Endothelial cell of umbilical vein (primary cell): ENCODE measurements at regions not wholly inside any gene's neighbourhood (a gene's known extent, or its start where the extent isn't known, plus 50 kb on each side); places are given as distances from the start of the nearest gene placed in this dataset.

ENCODE experiments used
- BruUV-seq: library from RNA; stranded (reverse); fragments of 400-500 nt; replicated peaks from 2 replicates; lab custom pipeline; 2021; lab: Mats Ljungman, UMichigan
- CTCF ChIA-PET: fragments of 300-600, 350-600 bp; sonication (Branson Sonifier 250); formaldehyde crosslinking; loops from one replicate; lab custom pipeline; 2021; ENCODE audit warnings: antibody characterized with exemption, inconsistent platforms; lab: Charles Lee
- POLR2A ChIA-PET: fragments of 300-600, 350-600 bp; sonication (Branson Sonifier 250); formaldehyde crosslinking; loops from one replicate; lab custom pipeline; 2021; ENCODE audit warnings: antibody characterized with exemption, inconsistent platforms; lab: Charles Lee
- DNase-seq: peaks from one replicate; pipeline ENCODE4 v3.0.0-alpha.2; 2011; ENCODE audit warnings: low read depth, low spot score
- FAIRE-seq: peaks from 2 replicates; lab custom pipeline; 2011; peaks lifted over from hg19 to GRCh38; lab: Jason Lieb, UNC
- H2AFZ ChIP-seq: 2 replicates; pipeline ENCODE4 v1.6.0; 2012; ENCODE audit warnings: low read depth, low read length, control low read depth, inconsistent platforms
- H3K27ac ChIP-seq: 2 replicates; pipeline ENCODE4 v1.5.1; 2011; ENCODE audit warnings: low read depth, mild to moderate bottlenecking, control low read depth, low read length, moderate library complexity; ENCODE audit not compliant: insufficient read depth
- H3K27me3 ChIP-seq, 2 experiments: 2 replicates each; pipeline versions ENCODE4 v1.6.0 to v1.6.1; 2011; ENCODE audit warnings: low read length in 2 of 2, mixed read lengths in 1 of 2; ENCODE audit not compliant: control insufficient read depth in 2 of 2, insufficient read depth in 2 of 2
- H3K36me3 ChIP-seq, 2 experiments: 2 replicates in 1 of 2; 3 replicates in 1 of 2; pipeline ENCODE4 v1.5.1; 2011; ENCODE audit warnings: low read length in 2 of 2, mild to moderate bottlenecking in 1 of 2, moderate library complexity in 1 of 2; ENCODE audit not compliant: control insufficient read depth in 2 of 2, insufficient read depth in 2 of 2; ENCODE audit errors: extremely low read depth in 1 of 2
- H3K4me1 ChIP-seq: 3 replicates; pipeline ENCODE4 v1.5.1; 2011; ENCODE audit warnings: mild to moderate bottlenecking, low read length; ENCODE audit not compliant: control insufficient read depth, insufficient read depth; ENCODE audit errors: extremely low read depth
- H3K4me2 ChIP-seq: 2 replicates; pipeline ENCODE4 v1.6.1; 2011; ENCODE audit warnings: low read length, control low read depth, mixed read lengths; ENCODE audit not compliant: insufficient read depth
- H3K4me3 ChIP-seq, 3 experiments: fragments of 200-600 bp in 1 of 3; sonication (generic), shearing (Covaris generic) in 1 of 3; replicated peaks in 1 of 3; 2 replicates each; pipeline ENCODE4 v1.5.1; 2011 to 2016; ENCODE audit warnings: control low read depth in 3 of 3, low read length in 3 of 3, mild to moderate bottlenecking in 2 of 3, inconsistent platforms in 1 of 3, low read depth in 1 of 3, moderate library complexity in 1 of 3; ENCODE audit not compliant: insufficient read depth in 1 of 3
- H3K79me2 ChIP-seq: 2 replicates; pipeline ENCODE4 v1.6.0; 2012; ENCODE audit warnings: low read length, inconsistent platforms; ENCODE audit not compliant: control insufficient read depth, insufficient read depth
- H3K9ac ChIP-seq: replicated peaks from 2 replicates; pipeline ENCODE3; 2011; ENCODE audit warnings: low read length, control low read depth; ENCODE audit not compliant: insufficient read depth; ENCODE audit errors: extremely low read depth
- H3K9me1 ChIP-seq: replicated peaks from 3 replicates; pipeline ENCODE4 v1.6.0; 2011; ENCODE audit warnings: mild to moderate bottlenecking, low read length; ENCODE audit not compliant: control insufficient read depth, insufficient read depth; ENCODE audit errors: extremely low read depth
- H3K9me3 ChIP-seq: replicated peaks from 2 replicates; pipeline ENCODE4 v1.5.1; 2012; ENCODE audit warnings: low read length, inconsistent platforms; ENCODE audit not compliant: control insufficient read depth, insufficient read depth
- H4K20me1 ChIP-seq: replicated peaks from 2 replicates; pipeline ENCODE3; 2011; ENCODE audit warnings: mild to moderate bottlenecking, low read length; ENCODE audit not compliant: control insufficient read depth, insufficient read depth; ENCODE audit errors: extremely low read depth
- CTCF ChIP-seq, 2 donors: IDR thresholded peaks; 1 replicate in 1 of 2; 2 replicates in 1 of 2; pipeline ENCODE4 v1.5.1; 2011; ENCODE audit warnings: low read length in 2 of 2, mild to moderate bottlenecking in 2 of 2, moderate library complexity in 2 of 2, control low read depth in 1 of 2, inconsistent platforms in 1 of 2, low read depth in 1 of 2; ENCODE audit not compliant: insufficient read depth in 1 of 2; ENCODE audit errors: extremely low read depth in 1 of 2
- EZH2 ChIP-seq: IDR thresholded peaks from 2 replicates; pipeline ENCODE4 v1.6.1; 2012; ENCODE audit warnings: borderline replicate concordance, low read depth, mild to moderate bottlenecking, moderate library complexity, low read length, inconsistent platforms; ENCODE audit not compliant: severe bottlenecking
- FOS ChIP-seq: IDR thresholded peaks from 2 replicates; pipeline ENCODE4 v1.6.1; 2011; ENCODE audit warnings: mild to moderate bottlenecking, low read length, moderate library complexity, borderline replicate concordance; ENCODE audit not compliant: insufficient read depth
- GATA2 ChIP-seq: IDR thresholded peaks from 2 replicates; pipeline ENCODE4 v1.7.0; 2011; ENCODE audit warnings: low read depth, mild to moderate bottlenecking, moderate library complexity, mixed read lengths, low read length; ENCODE audit not compliant: insufficient read length, insufficient read depth
- JUN ChIP-seq: IDR thresholded peaks from 2 replicates; pipeline ENCODE4 v1.6.1; 2011; ENCODE audit warnings: borderline replicate concordance, low read depth; ENCODE audit not compliant: insufficient read length, insufficient read depth
- MYC ChIP-seq: IDR thresholded peaks from one replicate; pipeline ENCODE4 v1.6.1; 2011; ENCODE audit warnings: mild to moderate bottlenecking, low read depth, low read length
- POLR2A ChIP-seq: IDR thresholded peaks from 2 replicates; pipeline ENCODE4 v1.6.1; 2012; ENCODE audit warnings: low read depth, mild to moderate bottlenecking, control low read depth, low read length
- POLR2AphosphoS5 ChIP-seq: IDR thresholded peaks from 2 replicates; pipeline ENCODE4 v1.6.1; 2012; ENCODE audit warnings: low read depth, mild to moderate bottlenecking, control low read depth, low read length, moderate library complexity; ENCODE audit not compliant: insufficient read depth
- dilution Hi-C: fragments of 300-500 bp; cut with MboI; formaldehyde crosslinking; loops from one replicate; pipeline ENCODE4 v1.15.0; 2019; ENCODE audit warnings: low sequenced_read_pairs; ENCODE audit not compliant: extremely low pct_ligation_motif_present
- intact Hi-C: fragments of 100-400 bp; cut with micrococcal nuclease; formaldehyde crosslinking; loops from one replicate; pipeline ENCODE4 v1.10.0; 2022
- TF ChIP-seq, protein P1 (sequence below): IDR thresholded peaks from 2 replicates; pipeline ENCODE4 v1.6.1; 2011; ENCODE audit not compliant: insufficient read depth, insufficient read length

GRCh38 chr6:169079650-169080049, 174.0 kb downstream of the THBS2 start:
- no peak overlapping the region for H3K9ac ChIP-seq
- H3K9me3 ChIP-seq: no peaks in the 10 kb centered on the region
- intact Hi-C loops: no loop called here
- CTCF ChIA-PET: no interaction called here
- H3K27ac ChIP-seq: no peak overlapping the region
- H2AFZ ChIP-seq: no peak overlapping the region
- H4K20me1 ChIP-seq: no peaks in the 10 kb centered on the region
- TF ChIP-seq EZH2: no peak
- TF ChIP-seq JUN: no peak
- TF ChIP-seq GATA2: no peak
- DNase-seq (no peak), FAIRE-seq (no peak)
- H3K4me1 ChIP-seq: no peaks in the 10 kb centered on the region
- BruUV-seq: no TSS peak
- dilution Hi-C loops: no loop called here
- H3K36me3 ChIP-seq: no peaks in the 10 kb centered on the region
- no peak overlapping the region for H3K4me3 ChIP-seq
- no peaks in the 10 kb centered on the region for H3K27me3 ChIP-seq
- H3K4me2 ChIP-seq: no peak overlapping the region
- no peaks in the 10 kb centered on the region for H3K79me2 ChIP-seq
- POLR2A ChIA-PET: no interaction called here
- no peaks in the 10 kb centered on the region for H3K9me1 ChIP-seq

DNA sequence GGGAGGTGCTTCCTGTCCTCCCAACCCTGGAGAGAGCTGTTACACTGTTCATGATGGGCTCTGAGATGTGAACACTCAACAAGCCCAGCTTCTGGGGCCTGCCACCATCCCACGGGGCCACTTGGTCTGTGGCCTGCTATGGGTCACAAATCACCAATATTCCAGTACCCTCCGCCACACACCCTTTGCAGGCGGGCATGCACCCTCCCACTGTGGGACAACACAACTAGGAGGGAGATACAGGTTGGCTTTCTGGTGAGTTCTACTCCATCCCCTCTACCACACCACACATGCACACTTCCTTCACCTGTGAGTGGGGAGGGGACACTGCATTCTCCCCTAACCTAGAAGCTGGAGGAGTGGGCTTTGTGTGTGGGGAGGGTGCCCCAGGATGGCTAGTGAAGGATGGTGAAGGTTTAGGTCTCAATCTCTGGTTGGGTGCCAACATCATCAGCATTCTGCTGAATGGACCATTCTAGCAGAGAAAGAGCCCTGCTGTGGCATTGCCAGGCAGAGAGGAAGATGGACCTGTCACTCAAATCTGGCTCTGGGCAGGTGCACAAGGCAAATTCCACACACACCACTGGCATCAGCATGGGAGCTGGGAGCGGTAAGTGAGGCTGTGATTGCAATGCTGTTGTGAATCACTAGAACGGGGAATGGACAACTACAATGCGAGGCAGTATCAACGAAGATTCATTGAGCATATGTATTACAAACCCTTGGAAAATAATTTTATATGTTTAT, 175.1 kb downstream of the THBS2 start:
- dilution Hi-C loops (no loop called here), intact Hi-C loops (no loop called here)
- no peaks in the 10 kb centered on the region for H3K36me3 ChIP-seq
- no peaks in the 10 kb centered on the region for H4K20me1 ChIP-seq
- no peaks in the 10 kb centered on the region for H3K79me2 ChIP-seq
- H3K4me1 ChIP-seq: no peaks in the 10 kb centered on the region
- FAIRE-seq (no peak), DNase-seq (no peak)
- H3K4me2 ChIP-seq: no peak overlapping the region
- H3K9me1 ChIP-seq: no peaks in the 10 kb centered on the region
- H3K4me3 ChIP-seq: no peak overlapping the region
- H3K9ac ChIP-seq: no peak overlapping the region
- H3K27me3 ChIP-seq: no peaks in the 10 kb centered on the region
- H3K9me3 ChIP-seq: no peaks in the 10 kb centered on the region
- CTCF ChIA-PET: no interaction called here
- no TSS peak for BruUV-seq
- TF ChIP-seq MYC (no peak), POLR2AphosphoS5 (no peak), EZH2 (no peak), GATA2 (no peak), FOS (no peak), CTCF (IDR thresholded peaks at IDR 0.05; ENCODE audit: extremely low read depth in 1 of 2, insufficient read depth in 1 of 2, low read depth in 1 of 2, low read length in 2 of 2) (no peak), JUN (no peak), POLR2A (no peak)
- TF ChIP-seq, protein P1, sequence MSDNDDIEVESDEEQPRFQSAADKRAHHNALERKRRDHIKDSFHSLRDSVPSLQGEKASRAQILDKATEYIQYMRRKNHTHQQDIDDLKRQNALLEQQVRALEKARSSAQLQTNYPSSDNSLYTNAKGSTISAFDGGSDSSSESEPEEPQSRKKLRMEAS: no peak
- POLR2A ChIA-PET: no interaction called here
- H3K27ac ChIP-seq: no peak overlapping the region
- no peak overlapping the region for H2AFZ ChIP-seq
